ENCODE measurements at regions not wholly inside any gene's neighbourhood (a gene's known extent, or its start where the extent isn't known, plus 50 kb on each side); places are given as distances from the start of the nearest gene placed in this dataset.

DNA sequence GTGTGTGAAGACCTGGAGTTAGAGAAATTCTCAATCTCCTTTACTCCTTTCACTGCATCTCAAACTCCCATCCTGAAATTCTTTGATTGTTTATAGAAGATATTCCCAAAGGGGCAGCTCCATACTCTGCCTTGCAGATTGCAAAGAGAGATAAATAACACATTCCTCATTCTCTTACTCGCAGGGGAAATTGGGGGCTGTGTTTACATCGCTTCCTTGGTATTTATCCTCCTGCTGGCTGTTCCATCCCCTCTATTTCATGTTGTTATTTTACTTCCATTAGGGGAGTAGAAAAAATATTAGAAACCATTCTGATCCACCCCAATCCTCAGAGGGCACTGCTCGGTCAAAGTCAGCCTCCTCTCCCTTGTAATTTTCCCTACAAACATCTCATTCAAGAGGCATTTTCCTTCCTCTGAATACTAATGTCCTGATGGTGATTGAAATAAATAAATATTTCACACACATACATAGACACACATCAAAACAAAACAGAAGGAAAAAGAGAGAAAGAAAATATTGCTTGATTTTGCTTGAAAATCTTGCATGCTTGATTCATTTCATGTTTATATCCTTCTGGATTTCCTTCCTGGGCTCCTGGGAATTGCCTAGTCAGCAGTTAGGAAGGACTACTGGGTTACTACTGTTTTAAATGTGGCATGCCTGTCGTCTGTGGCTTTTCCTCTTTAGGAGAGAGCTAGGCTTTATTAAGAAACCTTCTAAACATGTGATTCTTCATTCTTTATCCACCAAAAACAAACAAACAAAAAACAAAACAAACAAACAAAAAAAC lies 420.1 kb upstream of the PAPPA start:
- BruUV-seq (replicated peaks), result no TSS peak
- POLR2A ChIA-PET, result no interaction called here
- H3K79me2 ChIP-seq (ENCODE audit: insufficient read depth, low read length), result no peaks in the 10 kb centered on the region
- no peaks in the 10 kb centered on the region for H3K27me3 ChIP-seq (ENCODE audit: control insufficient read depth in 1 of 2, insufficient read depth in 2 of 2, low read length in 2 of 2)
- H3K9ac ChIP-seq (ENCODE audit: insufficient read depth, low read depth, low read length), result no peak overlapping the region
- FAIRE-seq (no peak), DNase-seq (ENCODE audit: low spot score) (no peak), ATAC-seq (no peak)
- in situ Hi-C loops (cut with HindIII; ENCODE audit: extremely low pct_ligation_motif_present, low pct_unique_long_range_greater_than_20kb) (no loop called here), intact Hi-C loops (cut with micrococcal nuclease; ENCODE audit: unreplicated experiment) (no loop called here)
- no peak overlapping the region for H2AFZ ChIP-seq (ENCODE audit: low read length)
- CTCF ChIA-PET (ENCODE audit: low intra/inter-chr PET ratio, low total read pairs), result no interaction called here
- no peaks in the 10 kb centered on the region for H3K4me1 ChIP-seq (ENCODE audit: insufficient read depth, low read length)
- no peak overlapping the region for H3K27ac ChIP-seq (ENCODE audit: extremely low read length, insufficient read depth, low read length)
- WGBS (ENCODE audit: low lambda C conversion rate), result 2% methylated on average over 4 of the region's 4 CpGs
- TF ChIP-seq MAFF (IDR thresholded peaks at IDR 0.05; ENCODE audit: low read depth, low read length), result peak; percentile 94
- TF ChIP-seq ZNF101 (CRISPR knock-in tag; IDR thresholded peaks at IDR 0.05; ENCODE audit: borderline replicate concordance, low read depth), result no peak
- TF ChIP-seq MAFK (conservative IDR thresholded peaks at IDR 0.05 in 1 of 2, IDR thresholded peaks at IDR 0.05 in 1 of 2; ENCODE audit: low read length in 2 of 2), result peak; percentile 91 to 96
- H4K20me1 ChIP-seq (ENCODE audit: insufficient read depth, low read length), result no peaks in the 10 kb centered on the region
- H3K4me2 ChIP-seq (ENCODE audit: low read depth, low read length), result no peak overlapping the region
- no peaks in the 10 kb centered on the region for H3K9me3 ChIP-seq (ENCODE audit: low read length)
- H3K4me3 ChIP-seq (replicated peaks in 1 of 3; ENCODE audit: insufficient read depth in 1 of 3, low read depth in 2 of 3, low read length in 3 of 3), result no peak overlapping the region
- no peaks in the 10 kb centered on the region for H3K36me3 ChIP-seq (replicated peaks in 1 of 2; ENCODE audit: control insufficient read depth in 1 of 2, insufficient read depth in 2 of 2, low read length in 2 of 2)

DNA sequence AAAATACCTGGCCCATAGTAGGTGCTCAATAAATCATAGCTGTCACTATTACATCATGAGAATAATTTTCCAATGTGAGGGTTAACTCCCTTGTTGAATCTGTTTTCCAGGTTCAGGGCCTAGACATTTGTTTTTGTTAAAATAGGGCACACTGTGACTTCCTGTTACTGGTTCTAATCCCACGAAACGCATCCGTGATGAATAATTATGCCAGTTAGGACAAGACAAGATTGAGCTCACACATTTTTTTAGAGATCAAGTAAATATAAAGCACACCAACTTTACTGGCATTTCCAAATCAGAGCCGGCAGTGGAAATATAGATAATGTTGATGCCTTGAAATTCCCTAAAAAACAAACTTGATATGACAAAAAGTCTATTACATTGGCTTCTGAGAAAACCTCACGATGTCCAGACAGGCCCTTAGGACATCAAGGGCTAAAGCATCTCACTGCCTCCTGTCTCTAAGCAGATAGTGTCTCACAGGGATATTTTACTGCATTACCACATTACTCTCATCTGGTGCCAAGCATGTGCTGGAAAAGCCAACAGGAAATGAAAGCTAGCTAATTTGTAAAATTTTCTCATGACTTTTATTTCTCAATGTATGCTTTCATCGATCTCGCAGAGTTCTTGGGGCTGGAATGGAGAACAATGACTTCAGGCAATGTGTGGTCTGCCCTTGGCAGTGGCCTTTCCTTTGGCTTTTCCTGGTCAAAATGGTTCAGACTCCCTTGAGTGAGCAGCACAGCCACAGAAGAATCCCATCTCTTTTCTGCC lies 414.3 kb upstream of the PAPPA start:
- Histone ChIP-seq H3K79me2 (ENCODE audit: insufficient read depth, low read length) (no peaks in the 10 kb centered on the region), H3K4me1 (ENCODE audit: insufficient read depth, low read length) (no peaks in the 10 kb centered on the region), H3K9ac (ENCODE audit: insufficient read depth, low read depth, low read length) (no peak overlapping the region), H3K36me3 (replicated peaks in 1 of 2; ENCODE audit: control insufficient read depth in 1 of 2, insufficient read depth in 2 of 2, low read length in 2 of 2) (no peaks in the 10 kb centered on the region), H3K9me3 (ENCODE audit: low read length) (no peaks in the 10 kb centered on the region), H3K27me3 (ENCODE audit: control insufficient read depth in 1 of 2, insufficient read depth in 2 of 2, low read length in 2 of 2) (no peaks in the 10 kb centered on the region; a peak in 1 of 5 replicates), H3K4me3 (replicated peaks in 1 of 3; ENCODE audit: insufficient read depth in 1 of 3, low read depth in 2 of 3, low read length in 3 of 3) (no peak overlapping the region), H3K4me2 (ENCODE audit: low read depth, low read length) (no peak overlapping the region), H4K20me1 (ENCODE audit: insufficient read depth, low read length) (no peaks in the 10 kb centered on the region), H3K27ac (ENCODE audit: extremely low read length, insufficient read depth, low read length) (no peak overlapping the region), H2AFZ (ENCODE audit: low read length) (peak overlapping the region; percentile 5)
- BruUV-seq (replicated peaks), result no TSS peak
- in situ Hi-C loops (cut with HindIII; ENCODE audit: extremely low pct_ligation_motif_present, low pct_unique_long_range_greater_than_20kb) (no loop called here), intact Hi-C loops (cut with micrococcal nuclease; ENCODE audit: unreplicated experiment) (no loop called here)
- 3% methylated on average over 7 of the region's 7 CpGs for WGBS (ENCODE audit: low lambda C conversion rate)
- ChIA-PET POLR2A (no interaction called here), CTCF (ENCODE audit: low intra/inter-chr PET ratio, low total read pairs) (no interaction called here)
- DNase-seq (ENCODE audit: low spot score), result no peak
- FAIRE-seq, result no peak
- TF ChIP-seq TOE1 (CRISPR knock-in tag; IDR thresholded peaks at IDR 0.05) (no peak), ZNF382 (CRISPR knock-in tag; IDR thresholded peaks at IDR 0.05; ENCODE audit: borderline replicate concordance) (no peak)
- no peak for ATAC-seq
